Neuronal stem cell (in vitro differentiated cells): ENCODE measurements at regions not wholly inside any gene's neighbourhood (a gene's known extent, or its start where the extent isn't known, plus 50 kb on each side); places are given as distances from the start of the nearest gene placed in this dataset.

Experiments
- DNase-seq: peaks from one replicate; pipeline ENCODE4 v3.0.0-alpha.2; 2013; ENCODE audit warnings: low spot score
- H2AFZ ChIP-seq: one replicate; pipeline ENCODE4 v1.6.1; 2013; ENCODE audit warnings: mild to moderate bottlenecking, low read length, inconsistent platforms
- H2AK5ac ChIP-seq: 2 replicates; pipeline ENCODE4 v1.6.1; 2013; ENCODE audit warnings: low read depth, mild to moderate bottlenecking, inconsistent platforms, low read length, moderate library complexity, mixed read lengths
- H2BK120ac ChIP-seq: 2 replicates; pipeline ENCODE4 v1.6.1; 2013; ENCODE audit warnings: low read depth, mild to moderate bottlenecking, inconsistent platforms, low read length, moderate library complexity, mixed read lengths
- H2BK12ac ChIP-seq: one replicate; pipeline ENCODE4 v1.6.1; 2013; ENCODE audit warnings: low read length, inconsistent platforms
- H2BK15ac ChIP-seq: 2 replicates; pipeline ENCODE4 v1.6.1; 2013; ENCODE audit warnings: mild to moderate bottlenecking, low read length, inconsistent platforms, mixed read lengths
- H2BK5ac ChIP-seq: one replicate; pipeline ENCODE4 v1.6.1; 2013; ENCODE audit warnings: inconsistent platforms, mild to moderate bottlenecking, low read length, moderate library complexity
- H3K14ac ChIP-seq: one replicate; pipeline ENCODE4 v1.6.1; 2013; ENCODE audit warnings: low read length, inconsistent platforms
- H3K18ac ChIP-seq: 2 replicates; pipeline ENCODE4 v1.6.1; 2013; ENCODE audit warnings: low read length, inconsistent platforms
- H3K23ac ChIP-seq: 2 replicates; pipeline ENCODE4 v1.6.1; 2013; ENCODE audit warnings: low read depth, mild to moderate bottlenecking, mixed read lengths, low read length, inconsistent platforms; ENCODE audit not compliant: poor library complexity
- H3K27ac ChIP-seq: replicated peaks from 3 replicates; pipeline ENCODE4 v1.5.1; 2013; ENCODE audit warnings: low read length, inconsistent platforms
- H3K27me3 ChIP-seq, 3 experiments: 2 replicates each; pipeline ENCODE4 v1.6.1; 2013; ENCODE audit warnings: low read length in 3 of 3, mild to moderate bottlenecking in 2 of 3, inconsistent platforms in 1 of 3, low read depth in 1 of 3, mixed read lengths in 1 of 3, moderate library complexity in 1 of 3; ENCODE audit not compliant: control insufficient read depth in 3 of 3, insufficient read depth in 3 of 3
- H3K36me3 ChIP-seq, 2 donors: replicated peaks in 1 of 2; 2 replicates each; pipeline ENCODE4 v1.6.1; 2013; ENCODE audit warnings: low read length in 2 of 2; ENCODE audit not compliant: control insufficient read depth in 2 of 2, insufficient read depth in 2 of 2
- H3K4ac ChIP-seq: 2 replicates; pipeline ENCODE4 v1.6.1; 2013; ENCODE audit warnings: inconsistent platforms, mild to moderate bottlenecking, low read length, moderate library complexity
- H3K4me1 ChIP-seq, 2 donors: 1 replicate in 1 of 2; 2 replicates in 1 of 2; pipeline ENCODE4 v1.6.1; 2013; ENCODE audit warnings: low read length in 2 of 2, low read depth in 1 of 2; ENCODE audit not compliant: control insufficient read depth in 2 of 2, insufficient read depth in 1 of 2
- H3K4me2 ChIP-seq: one replicate; pipeline ENCODE4 v1.6.1; 2013; ENCODE audit warnings: mild to moderate bottlenecking, low read length, inconsistent platforms; ENCODE audit not compliant: insufficient read depth, poor library complexity, severe bottlenecking
- H3K4me3 ChIP-seq, 2 donors: 2 replicates each; pipeline ENCODE4 v1.5.1; 2013; ENCODE audit warnings: low read length in 2 of 2, mild to moderate bottlenecking in 2 of 2, inconsistent platforms in 1 of 2, moderate library complexity in 1 of 2
- H3K79me1 ChIP-seq: one replicate; pipeline ENCODE4 v1.6.1; 2013; ENCODE audit warnings: low read depth, mild to moderate bottlenecking, inconsistent platforms, low read length, moderate library complexity
- H3K9ac ChIP-seq: one replicate; pipeline ENCODE4 v1.6.1; 2013; ENCODE audit warnings: mild to moderate bottlenecking, low read depth, low read length, inconsistent platforms; ENCODE audit not compliant: poor library complexity
- H3K9me3 ChIP-seq, 2 donors: replicated peaks in 1 of 2; 2 replicates each; pipeline versions ENCODE3 to v1.6.1; 2013; ENCODE audit warnings: low read length in 2 of 2, mild to moderate bottlenecking in 2 of 2, inconsistent platforms in 1 of 2, low read depth in 1 of 2, mixed read lengths in 1 of 2, moderate library complexity in 1 of 2; ENCODE audit not compliant: control insufficient read depth in 2 of 2, insufficient read depth in 1 of 2
- H4K8ac ChIP-seq: one replicate; pipeline ENCODE4 v1.6.1; 2013; ENCODE audit warnings: low read depth, mild to moderate bottlenecking, inconsistent platforms, low read length, moderate library complexity
- H4K91ac ChIP-seq: one replicate; pipeline ENCODE4 v1.6.1; 2013; ENCODE audit warnings: low read length, low read depth, mild to moderate bottlenecking, inconsistent platforms; ENCODE audit not compliant: poor library complexity
- WGBS, 2 donors: extraction: QIAGEN DNeasy Blood & Tissue Kit; methylation state at CpG; one replicate each; pipeline ENCODE4 v1.1.7; 2013; ENCODE audit warnings: missing lambda C conversion rate in 2 of 2, mixed read lengths in 1 of 2; ENCODE audit not compliant: insufficient read length in 2 of 2, insufficient replicate concordance in 1 of 2; ENCODE audit errors: extremely low coverage in 2 of 2; 5-methylcytosine and 5-hydroxymethylcytosine counted together

GRCh38 chr2:160742667-160743066 lies 249.1 kb upstream of the RBMS1 start:
- Histone ChIP-seq H2AK5ac (no peak overlapping the region), H3K4me3 (no peak overlapping the region), H4K91ac (no peak overlapping the region), H2BK15ac (no peak overlapping the region), H3K27ac (no peak overlapping the region), H2AFZ (no peak overlapping the region), H3K27me3 (no peaks in the 10 kb centered on the region), H3K79me1 (no peaks in the 10 kb centered on the region), H2BK120ac (no peak overlapping the region), H3K4ac (no peak overlapping the region), H2BK5ac (no peak overlapping the region), H3K4me1 (peaks cover 0 to 3% of the 10 kb centered on the region in 2 donors), H3K4me2 (no peak overlapping the region), H3K14ac (no peak overlapping the region), H4K8ac (no peak overlapping the region), H3K36me3 (no peaks in the 10 kb centered on the region), H3K18ac (no peak overlapping the region), H3K23ac (no peak overlapping the region), H3K9me3 (no peaks in the 10 kb centered on the region), H3K9ac (no peak overlapping the region), H2BK12ac (no peak overlapping the region)
- WGBS, 2 donors, result no CpG with 5 or more reads among the region's 2 CpGs
- DNase-seq, result no peak

GRCh38 chr2:160747501-160748170 lies 254.0 kb upstream of the RBMS1 start:
- H4K8ac ChIP-seq, result no peak overlapping the region

DNA sequence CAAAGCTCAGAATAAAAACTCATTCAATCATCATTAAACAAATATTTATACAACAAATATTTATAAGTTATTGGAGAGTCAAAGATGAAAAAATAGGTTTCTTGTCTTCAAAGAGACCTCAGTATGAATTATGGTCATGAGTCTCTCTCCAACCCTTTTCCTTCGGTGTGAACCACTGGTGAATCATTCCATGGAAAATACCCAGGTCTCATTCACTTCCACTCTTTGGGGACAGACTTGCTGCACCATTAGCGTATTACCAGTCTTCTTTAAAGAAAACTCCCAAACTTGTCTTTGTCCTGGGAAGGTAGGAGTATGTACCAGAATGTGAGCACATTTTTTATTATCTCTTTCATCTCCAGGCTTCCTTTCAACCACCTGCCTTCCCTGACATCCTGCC lies 257.4 kb upstream of the RBMS1 start:
- H3K18ac ChIP-seq, result no peak overlapping the region
- H3K9ac ChIP-seq, result no peak overlapping the region
- no peaks in the 10 kb centered on the region for H3K27me3 ChIP-seq
- H3K27ac ChIP-seq, result no peak overlapping the region
- no peak overlapping the region for H3K23ac ChIP-seq
- H3K4me2 ChIP-seq, result no peak overlapping the region
- no peak overlapping the region for H2BK120ac ChIP-seq
- H2BK12ac ChIP-seq, result no peak overlapping the region
- H2BK15ac ChIP-seq, result no peak overlapping the region
- H4K8ac ChIP-seq, result no peak overlapping the region
- H3K14ac ChIP-seq, result no peak overlapping the region
- H3K9me3 ChIP-seq, result peaks cover 0 to 17% of the 10 kb centered on the region in 2 donors
- H3K4me1 ChIP-seq, result no peaks in the 10 kb centered on the region
- no peak overlapping the region for H2BK5ac ChIP-seq
- no peak overlapping the region for H4K91ac ChIP-seq
- H2AK5ac ChIP-seq, result no peak overlapping the region
- WGBS, 2 donors, result no CpG with 5 or more reads among the region's 2 CpGs
- DNase-seq, result no peak
- H2AFZ ChIP-seq, result no peak overlapping the region
- H3K4me3 ChIP-seq, result no peak overlapping the region
- H3K36me3 ChIP-seq, result no peaks in the 10 kb centered on the region
- H3K4ac ChIP-seq, result no peak overlapping the region
- no peaks in the 10 kb centered on the region for H3K79me1 ChIP-seq

More at GRCh38 chr2:160747501-160748170, 254.0 kb upstream of the RBMS1 start:
- Histone ChIP-seq H3K14ac (no peak overlapping the region), H3K79me1 (no peaks in the 10 kb centered on the region), H3K27ac (no peak overlapping the region), H2BK120ac (no peak overlapping the region), H3K9ac (no peak overlapping the region), H3K4ac (no peak overlapping the region), H3K36me3 (no peaks in the 10 kb centered on the region), H3K23ac (no peak overlapping the region), H3K4me3 (no peak overlapping the region), H3K27me3 (no peaks in the 10 kb centered on the region), H2BK5ac (no peak overlapping the region), H2BK12ac (no peak overlapping the region), H3K9me3 (no peaks in the 10 kb centered on the region), H3K4me1 (no peaks in the 10 kb centered on the region), H2AK5ac (no peak overlapping the region), H3K4me2 (no peak overlapping the region), H2AFZ (no peak overlapping the region), H4K91ac (no peak overlapping the region), H3K18ac (no peak overlapping the region), H2BK15ac (no peak overlapping the region)
- no CpG with 5 or more reads among the region's 4 CpGs for WGBS, 2 donors
- no peak for DNase-seq

DNA sequence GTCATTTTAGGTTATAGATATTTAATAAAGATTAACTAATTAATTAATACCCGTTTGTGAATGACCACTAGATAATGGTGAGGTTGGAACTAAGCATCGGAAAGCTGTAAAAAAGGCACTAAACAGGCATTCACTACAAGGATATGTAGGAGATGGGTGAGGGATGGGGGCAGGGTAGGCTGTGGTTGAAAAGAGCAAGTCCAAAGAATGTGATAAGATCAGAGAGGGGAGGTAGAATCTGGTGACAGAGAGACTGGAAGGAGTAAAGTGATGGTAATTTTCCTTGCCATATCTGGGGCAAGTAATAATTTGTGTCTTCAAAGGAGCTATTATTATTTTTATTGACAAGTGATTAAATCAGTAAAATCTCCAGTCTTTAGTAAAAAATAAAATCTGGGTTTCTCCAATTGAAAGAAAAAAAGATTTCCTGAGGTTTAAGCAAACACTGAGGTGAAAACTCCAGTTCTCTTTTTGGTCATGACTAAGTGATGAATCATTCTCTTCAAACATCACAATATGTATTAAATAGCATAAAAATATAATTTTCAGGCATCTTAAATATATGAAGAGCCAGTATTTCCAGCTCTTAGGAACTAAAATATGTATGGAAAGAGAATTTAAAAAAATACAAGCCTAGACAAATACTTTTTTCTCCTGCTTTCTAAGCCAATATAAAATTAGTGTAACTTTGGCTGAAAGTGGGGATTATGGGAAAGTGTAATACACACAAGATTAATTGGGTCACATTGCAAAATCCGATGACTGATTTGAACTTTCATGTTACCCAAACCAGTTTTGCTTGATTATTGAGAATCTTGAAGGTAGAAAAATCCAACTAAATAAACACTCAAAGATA lies 259.1 kb upstream of the RBMS1 start:
- Histone ChIP-seq H3K14ac (no peak overlapping the region), H3K18ac (no peak overlapping the region)
- WGBS, 2 donors, result no CpG with 5 or more reads among the region's 3 CpGs

More for the DNA sequence above, 259.1 kb upstream of the RBMS1 start:
- peaks cover 0 to 17% of the 10 kb centered on the region in 2 donors for H3K9me3 ChIP-seq
- DNase-seq, result no peak
- H2BK120ac ChIP-seq, result no peak overlapping the region
- H3K23ac ChIP-seq, result no peak overlapping the region
- H3K36me3 ChIP-seq, result no peaks in the 10 kb centered on the region
- H2AK5ac ChIP-seq, result no peak overlapping the region
- no peak overlapping the region for H2BK12ac ChIP-seq
- no peak overlapping the region for H3K4me3 ChIP-seq
- H2AFZ ChIP-seq, result no peak overlapping the region
- H4K91ac ChIP-seq, result no peak overlapping the region
- H4K8ac ChIP-seq, result no peak overlapping the region
- H3K27me3 ChIP-seq, result no peaks in the 10 kb centered on the region
- H2BK15ac ChIP-seq, result no peak overlapping the region
- H2BK5ac ChIP-seq, result no peak overlapping the region
- no peak overlapping the region for H3K4me2 ChIP-seq
- H3K79me1 ChIP-seq, result no peaks in the 10 kb centered on the region
- no peak overlapping the region for H3K27ac ChIP-seq
- H3K4me1 ChIP-seq, result no peaks in the 10 kb centered on the region
- no peak overlapping the region for H3K4ac ChIP-seq
- no peak overlapping the region for H3K9ac ChIP-seq
